Dermis microvascular lymphatic vessel endothelial cell (primary cell): ENCODE measurements at regions not wholly inside any gene's neighbourhood (a gene's known extent, or its start where the extent isn't known, plus 50 kb on each side); places are given as distances from the start of the nearest gene placed in this dataset.
A peak's percentile ranks its signal among the peaks of the same experiment; 100 is the strongest.

Source experiments
- DNase-seq, 2 donors: peaks; one replicate each; pipeline versions ENCODE4 v3.0.0 to v3.0.0-alpha.2; 2010; ENCODE audit warnings: low read depth in 2 of 2

DNA sequence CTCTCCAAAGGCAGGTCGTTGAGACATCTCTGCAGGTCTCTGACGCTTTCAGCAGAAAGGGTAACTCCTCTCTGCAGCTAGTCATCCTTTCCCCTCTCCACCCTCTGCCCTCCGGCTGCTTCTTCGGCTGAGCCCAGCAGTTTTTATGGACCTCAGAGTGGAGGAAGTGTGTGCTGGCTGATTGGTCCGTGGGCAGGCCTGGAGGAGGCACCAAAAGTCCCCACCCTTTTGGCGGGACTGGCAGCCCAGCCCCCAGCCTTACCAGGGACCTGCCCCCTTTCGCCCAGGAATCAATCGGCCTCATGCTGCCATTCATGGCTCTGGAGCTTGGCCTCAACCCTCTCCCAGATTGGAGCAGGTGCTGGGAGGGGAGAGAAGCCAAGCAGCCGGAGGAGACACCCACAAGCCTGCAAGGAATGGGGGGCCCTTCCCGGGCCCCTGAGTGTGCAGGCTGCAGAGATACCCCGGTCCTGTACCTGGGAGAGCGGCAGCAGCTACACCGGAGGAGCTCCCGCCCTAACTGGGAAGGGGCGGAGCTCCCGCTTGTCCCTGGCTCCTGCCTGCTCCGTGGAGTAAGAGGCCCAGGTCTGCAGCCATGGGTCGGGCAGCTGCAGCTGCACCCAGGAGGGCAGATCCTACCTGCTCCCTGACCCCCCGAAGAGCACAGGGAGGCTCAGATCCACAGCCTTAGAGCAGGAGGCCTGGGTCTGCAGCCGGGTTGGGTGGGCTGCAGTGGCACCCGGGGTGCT lies 170.3 kb upstream of the SOX4 start:
- DNase-seq = no peak

DNA sequence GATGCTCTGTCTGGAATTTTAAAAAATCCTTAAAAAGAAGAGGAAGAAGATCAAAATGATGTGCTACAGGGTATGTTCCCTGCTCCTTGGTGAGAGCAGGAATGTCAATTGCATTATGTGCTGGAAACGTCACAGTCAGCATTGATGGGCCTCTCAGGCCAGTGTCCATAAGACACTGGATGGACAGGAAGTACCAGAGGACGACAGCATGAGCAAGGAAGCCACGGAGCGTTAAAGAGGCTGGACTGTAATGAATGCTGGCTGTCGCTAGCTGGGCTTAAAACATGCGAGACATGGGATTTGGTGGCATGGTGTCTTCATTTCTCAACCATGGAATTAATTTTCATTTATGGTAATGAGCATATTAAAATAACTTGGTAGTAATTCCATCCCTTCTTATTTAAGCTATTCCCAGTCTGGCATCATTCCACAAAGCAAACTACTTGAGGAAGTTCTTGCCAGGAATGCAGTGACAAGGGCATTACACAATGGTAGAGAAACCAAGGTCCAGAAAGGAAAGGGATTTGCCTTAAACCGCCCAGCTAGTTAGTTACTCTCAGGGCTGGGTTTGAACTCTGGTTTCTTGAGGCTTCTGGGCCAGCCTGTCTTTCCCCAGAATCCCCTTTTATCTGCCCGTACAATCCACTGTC lies 166.6 kb upstream of the SOX4 start:
- no peak for DNase-seq

DNA sequence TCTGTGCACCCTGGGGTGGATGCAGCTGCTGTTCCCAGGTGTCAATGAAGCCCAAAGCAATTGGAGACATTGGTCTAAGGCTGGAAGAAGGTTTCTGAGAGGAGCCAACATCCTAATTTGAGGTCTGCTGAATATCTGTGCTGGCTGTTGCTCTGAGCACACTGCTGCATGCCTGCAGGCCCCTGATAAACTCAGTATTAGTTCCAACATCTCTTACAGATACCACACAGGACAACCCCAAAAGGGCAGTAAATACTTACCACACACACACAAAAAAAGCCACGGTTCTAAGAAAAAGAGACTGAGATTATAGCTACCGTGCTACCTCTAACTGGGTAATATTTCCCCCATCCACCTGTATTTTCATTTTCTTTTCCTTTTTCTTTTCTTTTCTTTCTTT lies 164.3 kb upstream of the SOX4 start:
- DNase-seq = no peak

DNA sequence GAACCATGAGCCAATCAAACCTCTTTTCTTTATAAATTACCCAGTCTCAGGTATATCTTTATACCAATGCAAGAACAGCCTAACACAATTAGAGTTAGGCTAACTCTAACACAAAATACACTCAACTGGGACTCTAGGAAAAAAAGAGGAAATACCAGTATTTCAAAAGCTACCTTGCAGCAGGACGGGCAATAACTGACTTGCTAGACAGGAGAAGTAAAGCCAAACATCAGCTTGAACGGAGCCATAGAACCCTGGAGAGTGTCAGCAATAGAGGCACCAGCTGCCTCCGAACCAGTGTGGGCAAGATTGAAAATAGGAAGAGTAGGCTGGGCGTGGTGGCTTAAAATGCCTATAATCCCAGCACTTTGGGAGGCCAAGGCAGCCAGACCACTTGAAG lies 162.0 kb upstream of the SOX4 start:
- DNase-seq = no peak

DNA sequence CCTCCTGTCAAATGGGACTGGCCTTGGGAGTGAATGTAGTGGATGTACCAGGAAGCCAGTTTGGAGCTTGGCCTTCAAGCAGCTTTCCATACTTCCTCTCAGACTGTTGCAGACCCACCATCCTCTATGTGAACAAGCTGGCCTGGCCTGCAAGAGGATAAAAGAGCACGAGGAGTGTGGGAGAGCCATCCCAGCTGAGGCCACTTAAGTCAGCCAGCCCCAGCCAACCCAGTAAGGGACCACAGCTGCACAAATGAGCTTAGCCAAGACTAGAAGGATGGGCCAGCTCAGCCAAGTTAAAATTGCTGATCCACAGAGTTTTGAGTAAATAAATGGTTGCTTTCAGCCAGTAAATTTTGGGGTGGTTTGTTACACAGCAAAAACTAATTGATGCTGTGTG lies 156.9 kb upstream of the SOX4 start:
- no peak for DNase-seq

DNA sequence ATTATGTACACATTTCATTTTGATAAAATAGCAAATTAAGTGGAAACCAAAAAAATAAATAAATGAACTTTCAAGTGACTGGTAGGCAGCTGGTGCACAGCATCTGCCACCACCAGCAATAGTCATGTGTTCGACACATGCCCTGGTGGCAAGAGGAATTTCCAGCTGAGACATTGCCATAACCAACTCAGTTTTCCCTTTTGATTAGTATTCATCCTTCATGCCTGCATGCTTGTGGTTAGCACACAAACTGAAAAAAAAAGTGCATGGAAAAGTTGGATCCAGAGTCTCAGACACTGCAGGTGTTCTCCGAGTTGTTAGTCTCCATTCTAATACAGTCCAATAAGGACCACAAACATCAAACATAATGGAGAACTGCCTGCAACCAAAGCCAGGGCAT lies 156.0 kb upstream of the SOX4 start:
- no peak for DNase-seq

DNA sequence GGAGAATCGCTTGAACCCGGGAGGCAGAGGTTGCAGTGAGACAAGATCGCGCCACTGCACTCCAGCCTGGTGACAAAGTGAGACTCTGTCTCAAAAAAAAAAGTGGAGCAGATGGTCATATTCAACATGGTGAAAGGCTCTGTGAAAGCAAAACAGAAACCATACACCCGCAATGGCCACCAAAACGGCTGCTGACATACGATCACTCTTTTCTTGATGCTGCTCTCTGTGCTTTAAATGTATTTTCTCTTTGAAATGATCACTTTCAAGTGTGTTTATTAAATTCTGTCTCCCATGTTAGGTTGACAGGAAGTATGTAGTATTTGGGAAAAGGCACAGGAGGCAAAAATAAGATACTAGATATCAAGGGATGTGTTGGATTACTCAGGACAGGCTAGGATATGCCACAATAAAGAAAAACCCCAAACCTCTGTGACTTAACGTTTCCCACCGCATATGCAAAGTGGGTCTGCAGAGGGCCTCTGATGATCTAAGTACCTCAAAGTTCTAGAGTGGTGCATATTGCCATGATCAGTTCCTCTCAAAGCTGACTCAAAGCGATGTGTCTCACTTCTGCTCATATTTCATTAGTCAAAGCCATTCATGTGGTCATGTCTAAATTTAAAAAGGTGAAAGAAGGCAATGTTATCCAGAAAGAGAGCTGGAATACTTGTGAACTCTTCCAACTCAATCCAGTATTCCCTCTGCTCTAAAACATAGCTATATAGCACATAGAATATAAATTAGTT lies 155.1 kb upstream of the SOX4 start:
- DNase-seq = no peak

DNA sequence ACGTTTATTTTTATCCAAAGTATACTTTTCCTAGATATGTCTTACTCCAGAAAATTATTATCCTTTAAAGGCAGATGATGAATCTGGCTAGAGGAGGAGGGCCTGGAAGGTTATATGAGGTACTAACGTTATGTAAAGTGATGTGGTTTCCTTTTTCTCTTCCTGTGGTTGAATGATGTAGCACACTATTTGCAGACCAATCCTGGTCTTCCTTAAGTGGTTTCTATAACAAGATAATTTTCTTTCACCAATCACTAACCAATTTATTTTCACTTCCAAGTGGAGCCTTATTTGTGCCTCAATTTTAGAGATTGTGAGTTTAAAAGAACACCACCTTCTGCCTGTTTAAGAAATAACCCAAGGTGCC lies 154.6 kb upstream of the SOX4 start:
- DNase-seq = no peak

DNA sequence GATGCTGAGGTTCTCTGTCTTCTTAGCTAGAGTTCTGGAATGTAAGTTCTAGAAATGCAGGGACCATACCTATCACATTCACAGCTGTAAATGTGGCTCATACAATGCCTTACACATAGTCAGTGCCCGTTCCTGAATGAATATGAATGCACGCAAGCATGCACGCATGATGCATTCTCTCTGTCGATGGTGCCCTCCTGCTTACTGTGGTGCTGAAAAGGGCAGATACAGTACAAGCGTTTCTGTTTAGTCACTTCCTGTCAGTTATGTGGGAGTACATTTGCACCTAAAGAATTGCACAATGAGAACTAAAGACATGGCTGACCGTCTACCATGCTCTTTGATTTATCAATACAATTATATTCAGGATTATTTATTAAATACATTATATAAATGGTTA lies 152.2 kb upstream of the SOX4 start:
- peak in 1 of 2 donors; percentile 12 for DNase-seq

DNA sequence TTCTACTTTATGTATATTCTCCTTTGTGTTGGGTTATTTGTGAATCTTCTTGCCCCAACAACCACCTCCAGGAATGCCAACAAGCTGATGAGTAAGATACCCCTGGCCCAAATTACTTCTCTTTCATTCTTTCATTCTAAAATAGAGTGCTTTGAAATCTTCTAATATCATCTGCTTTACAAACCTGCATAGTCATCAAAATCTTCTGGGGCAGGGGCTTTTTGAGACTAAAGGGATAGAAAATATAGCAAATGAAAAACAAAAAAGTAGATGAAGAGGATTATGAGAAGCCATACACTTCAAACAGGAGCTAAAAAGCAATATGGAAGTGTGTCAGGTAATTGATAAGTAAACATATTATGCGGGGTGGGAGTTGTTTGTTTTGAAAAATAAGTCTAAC lies 150.7 kb upstream of the SOX4 start:
- DNase-seq = no peak

DNA sequence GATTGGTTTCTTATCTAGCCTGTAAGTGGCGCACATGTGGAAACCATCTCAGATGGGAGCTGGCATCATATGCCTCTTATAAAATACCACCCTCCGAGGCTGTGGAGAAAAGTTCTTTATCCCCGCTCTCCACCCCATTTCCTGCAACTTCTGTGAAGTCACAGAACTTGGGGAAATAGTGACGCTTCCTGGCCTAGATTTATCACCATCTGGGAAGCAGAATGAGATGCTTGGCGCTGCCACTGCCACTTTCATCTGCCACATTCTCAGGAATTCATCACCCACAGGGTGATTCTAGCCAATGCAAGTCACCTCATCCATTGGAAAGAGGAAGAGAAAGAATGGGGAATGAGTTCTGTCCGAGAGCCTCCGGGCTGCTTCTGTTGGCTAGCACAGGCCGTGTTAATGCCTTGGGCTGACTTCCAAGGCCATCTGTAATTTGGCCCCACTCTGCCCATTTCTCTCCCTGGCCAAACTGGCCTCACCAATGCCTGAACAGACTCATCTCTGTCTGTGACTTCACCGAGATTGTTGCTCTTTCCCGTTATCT lies 148.8 kb upstream of the SOX4 start:
- DNase-seq = no peak

DNA sequence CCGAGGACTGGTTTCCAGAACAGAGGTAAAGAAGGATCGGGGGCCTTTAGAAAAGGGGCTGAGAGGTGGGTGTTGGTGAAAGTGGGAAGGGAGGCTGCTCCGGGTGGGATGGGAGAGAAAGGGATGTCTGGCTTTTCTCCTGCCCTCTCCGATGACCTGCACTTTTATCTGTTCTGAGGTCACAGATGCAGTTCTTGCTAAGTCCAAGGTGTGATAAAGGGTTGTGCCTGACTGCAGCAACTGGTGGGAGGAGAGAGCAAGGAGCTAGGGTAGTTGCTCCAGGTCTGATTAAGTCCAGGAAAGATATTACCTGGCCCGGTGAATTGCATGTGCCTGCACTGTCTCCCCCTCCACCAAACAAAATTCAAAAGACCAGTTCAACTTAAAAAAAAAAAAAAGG lies 145.6 kb upstream of the SOX4 start:
- no peak for DNase-seq

DNA sequence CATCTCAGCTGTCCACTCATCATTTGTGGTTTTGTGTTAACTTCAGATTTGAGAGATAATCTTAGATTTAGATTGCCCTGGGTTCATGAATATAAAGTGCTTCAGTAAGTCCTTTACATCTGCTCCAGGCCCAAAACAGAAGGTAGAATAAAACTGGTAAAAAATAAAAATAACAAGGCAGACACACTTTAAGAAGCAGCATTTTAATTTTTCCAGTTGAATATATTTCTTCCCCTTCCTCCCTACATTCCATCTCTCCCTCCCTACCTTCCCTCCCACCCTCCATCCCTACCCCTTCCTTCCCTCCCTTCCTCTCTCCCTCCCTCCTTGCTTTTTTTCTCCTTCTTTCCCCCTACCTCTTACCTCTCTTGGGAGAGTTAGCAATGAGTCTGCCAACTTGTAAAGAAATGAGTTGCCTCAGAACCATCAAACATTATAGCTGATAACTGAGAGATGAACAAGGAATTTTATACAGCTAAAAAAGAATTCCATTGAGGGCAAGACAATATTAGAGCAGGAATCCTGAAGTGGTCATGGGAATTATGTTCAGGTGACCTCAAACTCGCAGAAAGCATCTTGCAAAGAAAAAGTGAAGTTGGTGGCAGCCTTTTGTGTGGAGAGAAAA lies 145.0 kb upstream of the SOX4 start:
- no peak for DNase-seq

DNA sequence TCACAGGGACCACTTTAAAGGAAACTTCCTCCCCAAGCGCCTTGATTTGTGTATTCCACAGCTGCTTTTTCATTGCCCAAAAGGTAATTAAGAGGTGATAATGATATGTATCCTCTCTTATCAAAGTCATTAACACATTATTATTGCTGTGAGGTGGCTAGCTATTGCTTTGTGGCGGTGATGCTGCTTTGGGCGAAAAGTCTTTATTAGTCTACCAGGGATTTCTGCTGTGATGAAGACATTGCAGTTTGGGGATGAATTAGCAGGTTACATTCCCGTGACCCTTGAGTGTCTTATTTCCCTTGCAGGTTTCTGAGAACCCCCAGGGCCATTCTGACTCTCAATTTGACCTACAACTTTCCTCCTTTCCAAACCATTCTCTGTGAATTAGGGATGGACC lies 143.4 kb upstream of the SOX4 start:
- no peak for DNase-seq

DNA sequence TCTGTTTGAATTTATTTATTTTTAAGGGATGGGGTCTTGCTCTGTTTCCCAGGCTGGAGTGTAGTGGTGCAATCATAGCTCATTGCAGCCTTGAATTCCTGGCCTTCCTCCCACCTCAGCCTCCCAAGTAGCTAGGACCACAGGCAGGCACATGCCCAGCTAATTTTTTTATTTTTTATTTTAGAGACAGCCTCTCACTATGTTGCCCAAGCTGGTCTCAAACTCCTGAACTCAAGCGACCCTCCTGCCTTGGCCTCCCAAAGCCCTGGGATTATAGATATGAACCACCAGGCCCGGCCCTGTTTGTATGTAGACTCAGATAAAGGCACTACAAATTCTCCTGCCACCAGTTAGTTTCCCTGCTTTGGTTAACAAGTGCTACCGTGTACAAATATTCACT lies 142.9 kb upstream of the SOX4 start:
- DNase-seq = no peak

DNA sequence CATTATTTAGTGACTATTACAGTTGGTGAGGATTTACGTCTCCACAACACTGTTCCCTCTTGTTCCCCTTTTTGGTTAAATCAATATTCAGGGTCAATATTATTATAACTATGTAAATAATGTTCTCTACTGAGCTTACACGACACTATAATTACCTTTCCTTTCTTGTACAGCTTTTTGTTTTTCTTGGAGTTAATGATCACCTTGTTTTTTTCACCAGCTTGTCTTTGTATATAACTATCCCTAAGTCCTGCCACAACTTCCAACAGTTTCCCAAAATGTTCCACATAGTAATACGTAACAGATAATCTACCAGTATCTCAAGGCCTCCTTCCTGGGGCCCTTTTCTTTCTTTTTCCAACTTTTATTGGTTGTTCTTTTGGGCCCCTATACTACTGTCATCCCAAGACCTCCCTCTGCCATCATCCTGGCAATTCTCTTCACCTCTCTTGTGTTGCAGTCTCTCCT lies 142.0 kb upstream of the SOX4 start:
- DNase-seq = no peak

DNA sequence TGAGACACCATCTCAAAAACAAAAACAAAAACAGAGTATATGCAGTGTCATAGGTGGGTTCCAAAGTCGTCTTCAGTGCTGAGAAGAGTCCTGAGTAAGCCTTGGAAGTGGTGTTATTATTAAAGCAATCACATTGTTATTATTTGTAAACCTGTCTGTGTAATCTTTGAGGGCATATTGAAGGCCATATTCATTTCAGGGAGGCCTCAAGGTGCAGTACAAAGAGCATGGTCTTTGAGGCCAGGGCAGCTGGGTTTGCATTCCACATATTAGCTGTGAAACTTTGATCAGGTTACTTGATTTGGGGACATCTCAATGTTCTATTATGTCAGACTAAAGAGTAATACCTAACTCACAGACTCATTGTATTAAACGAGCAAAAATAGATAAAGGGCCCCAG lies 139.3 kb upstream of the SOX4 start:
- no peak for DNase-seq

DNA sequence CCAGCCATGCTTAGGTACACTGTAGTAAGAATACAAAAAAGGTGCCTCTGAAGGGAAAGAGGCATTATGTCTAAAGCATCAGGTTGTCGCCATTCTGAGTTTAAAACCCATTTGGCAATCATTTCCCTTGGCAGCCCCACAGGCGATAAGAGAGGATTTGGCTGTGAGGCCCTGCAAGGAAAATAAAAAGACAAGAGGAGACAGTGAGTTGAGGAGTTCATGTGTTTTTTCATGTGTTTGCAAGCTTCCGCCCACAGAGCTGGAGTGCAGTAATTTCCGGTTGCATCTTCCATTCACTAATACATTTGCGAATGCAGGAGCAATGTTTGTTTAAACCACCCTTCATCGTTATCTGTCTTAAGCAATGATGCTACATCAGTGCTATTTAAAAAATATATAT lies 138.5 kb upstream of the SOX4 start:
- no peak for DNase-seq

DNA sequence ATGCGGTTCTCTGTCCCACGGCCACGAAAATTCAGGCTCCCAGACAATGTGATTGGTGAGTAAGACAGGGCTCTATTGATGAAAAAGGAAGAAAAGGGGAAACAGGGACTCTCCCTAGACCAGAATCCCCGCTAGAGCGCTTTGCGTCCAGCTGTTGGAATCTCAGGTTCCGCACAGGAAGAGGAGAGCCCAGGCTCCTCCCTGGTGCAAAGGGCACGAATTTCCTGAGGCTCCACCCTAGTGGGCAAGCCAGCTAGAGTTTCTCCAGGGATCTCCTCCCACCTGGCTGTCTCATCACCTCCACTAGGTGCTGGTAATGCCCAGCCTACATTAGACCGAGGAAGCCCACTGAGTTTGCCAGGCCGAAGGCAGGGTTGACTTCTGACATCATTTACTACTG lies 135.9 kb upstream of the SOX4 start:
- DNase-seq = no peak

DNA sequence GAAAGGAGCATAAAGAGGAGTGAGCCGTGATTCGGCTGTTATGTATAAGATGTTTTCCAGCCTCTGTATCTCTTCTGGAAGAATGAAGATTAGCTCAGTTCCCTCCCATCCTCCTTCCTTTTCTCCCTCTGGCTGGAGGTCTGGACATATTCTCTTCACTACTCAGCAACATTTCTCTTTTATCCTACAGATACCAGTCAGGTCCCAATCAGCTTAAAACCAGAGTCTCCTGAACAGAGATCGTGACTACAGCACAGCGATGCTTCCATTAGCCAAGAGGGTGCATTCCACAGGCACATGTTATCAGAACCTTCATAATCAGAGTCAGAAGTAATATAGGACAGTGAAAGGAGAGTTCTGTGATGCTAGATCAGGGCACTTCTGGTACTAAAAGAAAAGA lies 133.9 kb upstream of the SOX4 start:
- no peak for DNase-seq

DNA sequence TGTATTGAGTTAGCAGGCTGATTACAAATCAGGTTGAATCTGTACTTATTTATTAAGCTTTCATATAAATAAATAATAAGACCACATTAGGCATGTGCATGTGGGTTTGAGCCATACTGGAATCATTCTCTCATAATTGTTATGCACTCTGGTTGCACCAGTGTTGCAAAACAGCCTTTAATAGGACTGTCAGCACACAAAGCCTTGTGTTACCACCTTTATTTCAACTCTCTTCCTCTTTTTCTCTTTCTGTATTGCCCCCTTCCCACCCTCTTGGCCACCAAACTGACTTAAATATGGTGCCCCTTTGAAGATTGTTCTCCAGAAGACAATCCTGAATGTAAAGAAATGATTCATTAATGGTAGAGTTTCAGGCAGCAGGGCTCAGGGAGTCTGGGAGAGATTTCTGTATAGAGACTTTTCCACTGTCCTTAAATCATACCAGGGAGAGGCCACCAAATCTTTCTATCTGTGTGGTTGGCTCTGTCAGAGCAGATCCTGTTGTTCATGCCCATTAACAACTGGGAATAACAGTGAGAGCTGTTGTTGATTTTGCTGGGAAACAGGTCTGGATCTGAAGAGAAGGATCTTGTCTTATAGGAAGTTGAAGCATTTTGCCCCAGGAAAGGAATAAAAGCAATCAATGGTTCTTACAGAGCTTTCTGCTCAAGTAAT lies 131.6 kb upstream of the SOX4 start:
- no peak for DNase-seq

DNA sequence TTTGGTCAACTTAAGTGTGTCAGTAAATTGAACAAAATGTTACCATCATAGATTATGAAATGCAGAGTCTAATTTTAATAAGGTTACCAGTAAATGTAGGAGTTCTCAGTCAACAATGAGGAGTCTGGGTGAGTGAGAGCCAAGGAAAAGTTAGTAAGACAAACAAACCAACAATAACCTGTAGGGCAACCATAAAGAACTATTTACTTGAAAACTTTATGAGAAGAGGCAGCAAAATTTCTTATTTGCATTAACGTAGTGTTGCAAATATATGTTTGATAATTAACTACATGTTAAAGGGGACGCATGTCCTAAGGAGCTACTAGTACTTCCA lies 131.1 kb upstream of the SOX4 start:
- no peak for DNase-seq
